GM21367 (cell line): ENCODE measurements at regions not wholly inside any gene's neighbourhood (a gene's known extent, or its start where the extent isn't known, plus 50 kb on each side); places are given as distances from the start of the nearest gene placed in this dataset.
"Not testable (repeated sequence)": the region's sequence is repeated elsewhere in the genome, so short reads cannot be mapped to it uniquely, and the experiment has no call there.

Source experiments
- ATAC-seq: cut with Tn5 transposase; IDR thresholded peaks from one replicate; pipeline ENCODE4 v1.9.1; 2021; ENCODE audit not compliant: unreplicated experiment

- ATAC-seq = peak; percentile 48
These were observed 611.2 kb upstream of the GRM7 start for GRCh38 chr3:6249679-6250078.

- ATAC-seq = peak; percentile 99
These were observed 610.7 kb upstream of the GRM7 start for GRCh38 chr3:6250167-6250566.

- ATAC-seq = no peak
These were observed 609.1 kb upstream of the GRM7 start for GRCh38 chr3:6251612-6252400.

- ATAC-seq = no peak
These were observed 606.4 kb upstream of the GRM7 start for GRCh38 chr3:6254490-6254889.

GRCh38 chr3:6255229-6255628 lies 605.7 kb upstream of the GRM7 start:
- ATAC-seq = no peak

- ATAC-seq = no peak
These were observed 600.2 kb upstream of the GRM7 start for GRCh38 chr3:6260551-6261191.

- ATAC-seq = no peak
These were observed 598.9 kb upstream of the GRM7 start for GRCh38 chr3:6262010-6262409.

GRCh38 chr3:6264036-6264435 lies 596.9 kb upstream of the GRM7 start:
- ATAC-seq = no peak

GRCh38 chr3:6264906-6265305 lies 596.0 kb upstream of the GRM7 start:
- ATAC-seq = no peak

- ATAC-seq = no peak
These were observed 594.8 kb upstream of the GRM7 start for GRCh38 chr3:6266135-6266534.

GRCh38 chr3:6273878-6274277 lies 587.0 kb upstream of the GRM7 start:
- no peak for ATAC-seq

GRCh38 chr3:6281662-6282061 lies 579.3 kb upstream of the GRM7 start:
- no peak for ATAC-seq

- ATAC-seq = no peak
These were observed 578.0 kb upstream of the GRM7 start for GRCh38 chr3:6282918-6283317.

- no peak for ATAC-seq
These were observed 573.6 kb upstream of the GRM7 start for GRCh38 chr3:6287088-6287875.

GRCh38 chr3:6301626-6302025 lies 559.3 kb upstream of the GRM7 start:
- no peak for ATAC-seq

- ATAC-seq = no peak
These were observed 545.0 kb upstream of the GRM7 start for GRCh38 chr3:6315906-6316305.

- no peak for ATAC-seq
These were observed 538.9 kb upstream of the GRM7 start for GRCh38 chr3:6321999-6322398.

- no peak for ATAC-seq
These were observed 534.1 kb upstream of the GRM7 start for GRCh38 chr3:6326771-6327170.

- ATAC-seq = not testable (repeated sequence)
These were observed 520.0 kb upstream of the GRM7 start for GRCh38 chr3:6340980-6341325.

- ATAC-seq = no peak
These were observed 509.2 kb upstream of the GRM7 start for GRCh38 chr3:6351752-6352151.

- ATAC-seq = no peak
These were observed 506.3 kb upstream of the GRM7 start for GRCh38 chr3:6354653-6355052.

- no peak for ATAC-seq
These were observed 498.5 kb upstream of the GRM7 start for GRCh38 chr3:6362406-6362805.
